Jurkat, Clone E6-1 (cell line): ENCODE measurements at regions not wholly inside any gene's neighbourhood (a gene's known extent, or its start where the extent isn't known, plus 50 kb on each side); places are given as distances from the start of the nearest gene placed in this dataset.

Source experiments
- DNase-seq: peaks from one replicate; pipeline ENCODE4 v3.0.0-alpha.2; 2011; ENCODE audit warnings: low read depth, low spot score
- H3K4me3 ChIP-seq: 2 replicates; pipeline ENCODE4 v1.5.1; 2011; ENCODE audit warnings: mild to moderate bottlenecking, low read length, control low read depth, moderate library complexity

DNA sequence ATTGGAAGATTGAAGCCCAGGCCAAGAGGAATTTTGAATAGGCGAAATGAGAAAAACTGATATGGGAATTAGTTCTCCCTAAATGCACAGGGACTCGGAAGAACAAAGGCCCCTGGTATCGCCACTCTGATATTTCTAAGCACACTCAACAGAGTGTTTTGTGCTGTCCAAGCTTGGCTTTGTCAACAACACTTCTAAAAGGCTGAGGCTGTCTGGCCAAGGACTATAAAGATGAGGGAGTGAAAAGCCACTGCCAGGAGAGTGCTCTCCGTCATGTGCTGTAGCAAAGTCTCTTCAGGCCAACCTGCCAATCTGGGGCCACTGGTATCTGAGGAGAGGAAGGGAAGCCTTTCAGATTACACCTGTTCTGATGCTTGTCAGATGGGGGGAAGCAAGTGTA is 611.2 kb upstream of the PIK3C3 start:
- DNase-seq = no peak

DNA sequence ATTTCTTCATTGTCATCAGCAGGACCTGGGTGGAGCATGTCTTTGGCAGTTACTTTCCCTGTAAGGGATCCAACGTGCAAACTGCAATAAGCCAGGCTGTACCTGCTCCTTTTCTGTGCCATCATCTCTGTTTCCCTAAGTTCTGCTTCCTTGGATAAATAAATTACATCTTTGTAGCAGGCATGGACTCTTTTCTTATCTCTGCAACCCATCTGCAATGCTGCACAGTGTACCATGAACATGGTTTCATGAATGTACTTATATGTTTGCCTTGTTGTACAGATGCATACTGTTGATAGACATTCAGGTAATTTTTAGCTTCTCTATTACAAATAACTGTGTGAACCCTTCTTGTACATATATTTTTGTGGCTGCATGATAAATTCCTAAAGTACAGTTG is 616.7 kb upstream of the PIK3C3 start:
- H3K4me3 ChIP-seq = no peak overlapping the region
- DNase-seq = no peak

More for the DNA sequence above, 611.2 kb upstream of the PIK3C3 start:
- H3K4me3 ChIP-seq = no peak overlapping the region

DNA sequence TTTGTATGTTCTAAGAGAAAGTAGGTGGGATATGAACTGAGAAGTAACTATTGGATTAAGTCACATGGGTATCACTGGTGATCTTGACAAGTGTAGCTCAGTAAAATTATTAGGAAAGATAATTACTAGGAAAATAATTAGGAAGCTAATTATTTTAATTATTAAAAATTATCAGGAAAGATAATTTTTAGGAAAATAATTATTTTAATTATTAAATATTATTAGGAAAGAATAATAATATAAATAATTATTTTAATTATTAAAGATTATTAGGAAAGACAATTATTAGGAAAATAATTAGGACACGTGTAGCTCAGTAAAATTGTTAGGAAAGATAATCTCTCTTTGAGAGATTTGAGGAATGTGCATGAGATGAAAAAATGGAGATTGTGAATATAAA is 623.4 kb upstream of the PIK3C3 start:
- no peak overlapping the region for H3K4me3 ChIP-seq
- no peak for DNase-seq

DNA sequence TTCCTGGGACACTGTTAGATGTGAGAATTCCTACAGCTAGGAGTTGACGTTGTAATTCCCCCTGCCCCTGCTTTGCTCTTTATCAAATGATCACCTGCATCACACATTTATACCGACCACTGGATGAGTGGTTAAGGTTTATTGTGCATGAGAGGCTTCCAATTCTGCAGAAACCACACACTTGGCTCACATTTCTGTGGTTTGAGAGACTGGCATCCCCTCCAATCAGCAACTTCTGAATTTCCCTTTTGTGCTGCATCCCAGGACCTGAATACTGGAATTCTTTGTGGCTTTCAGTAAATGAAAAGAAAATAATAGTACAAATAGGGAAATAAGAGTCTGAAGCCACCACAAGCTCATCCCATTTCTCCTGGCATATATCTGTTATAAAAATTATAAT is 628.7 kb upstream of the PIK3C3 start:
- H3K4me3 ChIP-seq = no peak overlapping the region
- no peak for DNase-seq

DNA sequence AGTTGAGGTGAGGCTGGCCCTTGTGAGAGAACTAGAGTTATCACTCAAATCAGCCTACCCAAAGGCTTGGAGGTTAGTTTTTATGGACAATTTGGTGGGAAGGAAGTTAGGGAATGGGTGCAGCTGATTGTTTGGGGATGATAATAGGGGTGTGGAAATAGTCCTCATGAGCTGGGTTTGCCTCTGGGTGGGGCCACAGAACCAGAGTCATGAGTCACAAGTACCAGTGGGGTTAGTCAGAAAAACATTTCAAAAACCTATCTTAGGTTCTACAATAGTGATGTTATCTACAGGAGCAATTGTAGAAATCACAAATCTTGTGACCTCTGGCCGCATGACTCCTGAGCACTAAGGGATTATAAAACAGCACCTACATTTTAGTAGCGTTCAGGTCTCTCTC is 630.1 kb upstream of the PIK3C3 start:
- H3K4me3 ChIP-seq = no peak overlapping the region
- no peak for DNase-seq

DNA sequence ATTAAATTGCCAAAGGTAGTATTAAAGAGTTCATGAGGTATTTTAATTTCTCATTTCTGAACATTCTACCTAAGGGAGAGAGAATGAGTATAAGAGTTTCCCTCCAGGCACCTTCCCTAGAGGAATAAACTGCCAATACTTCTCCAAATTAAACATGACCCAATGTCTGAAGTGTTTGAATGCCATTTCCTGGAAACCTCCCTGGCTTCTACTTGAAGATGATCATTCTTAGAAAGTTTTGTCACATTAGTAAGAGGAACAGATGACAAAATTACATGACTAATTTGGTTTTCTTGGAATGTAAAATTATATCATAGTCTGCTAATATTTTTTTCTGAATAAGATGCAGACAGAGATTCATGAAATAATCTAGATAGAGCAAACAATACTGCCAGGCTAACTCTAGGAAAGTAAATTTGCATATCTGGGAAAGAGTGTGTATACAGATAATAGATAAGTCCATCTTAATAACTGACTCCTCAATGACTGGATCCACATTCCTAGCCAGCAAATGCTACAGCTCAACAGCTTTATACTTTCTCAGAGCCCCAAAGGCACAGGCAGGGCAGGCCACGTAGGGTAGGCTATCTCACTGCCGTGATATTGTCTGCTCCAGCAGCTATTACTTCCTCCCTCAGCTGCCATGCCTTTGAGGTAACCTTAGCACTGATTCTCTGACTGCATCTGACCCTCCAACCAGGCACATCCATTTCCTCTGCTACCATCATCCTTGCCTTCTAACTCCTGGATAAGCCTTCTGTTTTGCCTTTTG is 630.8 kb upstream of the PIK3C3 start:
- no peak for DNase-seq
- H3K4me3 ChIP-seq = no peak overlapping the region

DNA sequence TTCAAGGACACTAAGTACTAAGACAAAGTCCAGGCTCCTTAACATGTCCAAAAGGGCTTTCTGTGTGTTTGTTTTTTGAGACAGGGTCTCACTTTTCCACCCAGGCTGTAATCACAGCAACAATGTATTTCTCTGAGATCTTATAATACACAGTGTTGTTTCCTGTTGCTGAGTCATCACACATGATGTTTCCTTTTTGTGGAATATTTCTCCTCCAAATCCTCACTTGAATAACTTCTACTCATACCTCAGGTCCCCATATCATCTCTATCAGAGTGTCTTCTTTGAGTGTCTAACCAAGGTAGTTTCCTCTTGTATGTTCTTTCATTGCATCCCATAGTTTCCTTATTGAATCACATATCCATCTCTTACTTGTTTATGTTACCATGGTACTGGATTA is 632.0 kb upstream of the PIK3C3 start:
- H3K4me3 ChIP-seq = no peak overlapping the region
- no peak for DNase-seq

DNA sequence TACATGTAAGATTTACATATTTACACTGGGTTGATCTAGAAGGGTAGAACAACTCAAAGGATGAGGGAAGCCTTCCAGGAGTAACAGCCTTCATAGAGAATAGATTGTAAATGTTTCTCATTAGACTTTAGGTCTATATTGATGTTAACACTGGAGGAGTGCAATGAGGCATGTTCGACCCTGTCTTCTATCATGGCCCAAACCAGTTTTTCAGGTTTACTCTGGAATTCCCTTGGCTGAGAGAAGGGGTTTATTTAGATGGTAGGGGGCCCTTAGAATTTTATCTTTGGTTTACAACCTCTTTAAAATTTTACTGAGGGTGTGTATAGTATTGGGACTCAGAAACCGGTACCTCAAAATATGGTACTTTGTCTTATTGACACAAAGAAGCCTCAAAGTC is 634.9 kb upstream of the PIK3C3 start:
- H3K4me3 ChIP-seq = no peak overlapping the region
- no peak for DNase-seq

DNA sequence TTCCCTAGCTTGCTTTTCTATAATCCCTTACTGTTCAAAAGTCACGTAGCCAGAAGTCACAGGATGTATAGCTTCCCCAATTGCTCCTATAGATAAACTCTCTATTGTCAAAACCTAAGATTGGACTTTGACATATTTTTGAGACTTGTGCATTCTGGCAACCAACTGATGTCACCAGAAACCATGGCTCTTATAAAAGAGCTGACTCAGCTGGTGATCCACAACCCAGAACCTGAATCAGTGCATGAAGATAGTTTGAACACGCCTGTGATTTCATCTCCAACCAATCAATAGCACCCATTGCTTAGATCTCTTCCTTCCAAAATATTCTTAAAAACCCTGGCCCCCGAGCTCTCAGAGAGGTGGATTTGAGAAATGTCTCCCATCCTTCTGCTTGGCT is 639.9 kb upstream of the PIK3C3 start:
- no peak for DNase-seq
- H3K4me3 ChIP-seq = no peak overlapping the region

DNA sequence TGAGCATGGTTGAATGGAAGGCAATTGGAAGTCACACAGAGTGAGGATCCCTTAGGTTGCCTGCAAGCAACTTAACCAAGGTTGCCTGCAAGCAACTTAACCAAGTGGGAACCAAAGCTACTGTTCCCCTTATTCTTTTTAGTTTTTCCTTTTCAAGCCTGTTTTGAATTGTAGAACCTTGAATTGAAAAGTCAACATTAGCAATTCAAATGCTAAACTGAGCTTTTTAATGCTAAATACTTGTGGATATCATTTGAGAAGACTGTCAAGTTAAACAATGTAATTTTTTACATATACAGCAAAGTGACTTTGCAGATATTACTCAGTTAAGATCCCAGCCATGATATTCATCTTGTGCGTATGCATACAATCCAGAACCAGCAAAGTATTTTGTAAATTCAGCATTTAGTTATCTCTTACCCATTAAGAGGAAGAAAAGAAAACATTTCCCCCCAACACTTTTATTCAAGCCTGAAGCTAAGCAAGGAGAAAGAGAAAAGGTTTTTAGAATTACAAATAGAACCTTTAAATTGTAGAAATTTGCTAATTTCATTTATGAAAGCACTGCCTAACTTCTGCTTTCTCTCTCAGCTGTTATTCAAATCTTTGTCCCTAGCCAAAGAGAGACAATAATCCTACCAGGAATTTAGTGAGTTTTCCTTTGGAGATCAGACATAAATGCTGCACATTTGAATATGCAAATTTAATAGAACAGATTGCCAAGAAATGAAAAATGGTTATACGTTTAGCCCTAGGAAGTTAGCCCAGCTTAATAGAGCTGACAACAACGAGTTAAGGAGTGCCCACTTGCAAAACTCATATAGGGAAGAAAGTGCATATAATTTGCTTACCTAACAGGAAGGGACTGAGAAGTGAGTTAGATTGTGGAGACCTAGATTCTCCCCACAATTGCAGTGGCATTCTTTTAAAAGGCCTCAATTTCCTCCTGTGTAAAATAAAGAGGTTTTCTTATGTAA is 643.2 kb upstream of the PIK3C3 start:
- no peak for DNase-seq
- no peak overlapping the region for H3K4me3 ChIP-seq

DNA sequence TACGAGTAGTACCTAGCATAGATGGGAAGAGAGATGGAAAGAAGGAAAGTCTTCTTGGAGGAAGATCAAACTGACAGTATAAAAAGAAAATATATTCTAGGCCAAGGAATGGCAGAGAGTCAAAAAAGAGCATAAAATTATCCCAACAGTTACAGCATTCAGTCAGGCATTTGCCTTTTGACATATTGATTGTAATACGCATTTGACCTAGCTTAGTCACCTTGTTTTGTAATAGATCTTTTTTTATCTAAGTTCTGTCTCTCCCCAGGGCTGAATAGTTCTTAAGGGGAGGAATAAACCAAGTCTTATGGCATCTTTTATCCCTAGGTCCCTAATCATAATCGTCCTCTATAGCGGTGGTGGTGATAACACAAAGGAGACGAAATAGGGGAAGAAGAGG is 657.3 kb upstream of the PIK3C3 start:
- H3K4me3 ChIP-seq = no peak overlapping the region
- DNase-seq = no peak

DNA sequence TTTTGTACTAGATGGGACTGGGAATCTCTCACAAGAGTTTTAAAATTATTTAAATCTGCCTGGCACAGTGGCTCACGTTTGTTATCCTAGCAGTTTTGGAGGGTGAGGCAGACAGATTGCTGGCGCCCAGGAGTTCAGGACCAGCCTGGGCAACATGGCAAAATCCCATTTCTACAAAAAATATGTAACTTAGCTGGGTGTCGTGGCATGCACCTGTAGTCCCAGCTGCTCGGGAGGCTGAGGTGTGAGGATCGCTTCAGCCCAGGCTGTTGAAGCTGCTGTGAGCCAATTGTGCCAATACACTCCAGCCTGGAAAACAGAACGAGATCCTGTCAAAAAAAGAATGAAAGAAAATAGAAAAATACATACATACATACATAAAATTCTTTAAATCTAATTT is 685.7 kb upstream of the PIK3C3 start:
- H3K4me3 ChIP-seq = no peak overlapping the region
- no peak for DNase-seq

DNA sequence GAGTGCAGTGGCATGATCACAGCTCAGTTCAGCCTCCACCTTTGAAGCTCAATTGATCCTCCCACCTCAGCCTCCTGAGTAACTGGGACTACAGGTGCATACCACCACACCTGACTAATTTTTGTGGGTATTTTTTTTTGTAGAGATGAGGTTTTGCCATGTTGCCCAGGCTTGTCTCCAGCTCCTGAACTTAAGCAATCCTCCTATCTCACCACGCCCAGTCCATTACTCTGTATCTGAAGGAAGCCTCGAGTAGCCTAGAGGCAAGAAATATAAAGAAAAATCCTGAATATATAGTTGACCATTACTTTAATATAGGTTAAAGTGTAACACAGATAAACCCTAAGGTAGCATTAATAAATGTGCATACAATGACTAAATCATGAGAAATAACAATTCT is 686.8 kb upstream of the PIK3C3 start:
- H3K4me3 ChIP-seq = no peak overlapping the region
- DNase-seq = no peak

DNA sequence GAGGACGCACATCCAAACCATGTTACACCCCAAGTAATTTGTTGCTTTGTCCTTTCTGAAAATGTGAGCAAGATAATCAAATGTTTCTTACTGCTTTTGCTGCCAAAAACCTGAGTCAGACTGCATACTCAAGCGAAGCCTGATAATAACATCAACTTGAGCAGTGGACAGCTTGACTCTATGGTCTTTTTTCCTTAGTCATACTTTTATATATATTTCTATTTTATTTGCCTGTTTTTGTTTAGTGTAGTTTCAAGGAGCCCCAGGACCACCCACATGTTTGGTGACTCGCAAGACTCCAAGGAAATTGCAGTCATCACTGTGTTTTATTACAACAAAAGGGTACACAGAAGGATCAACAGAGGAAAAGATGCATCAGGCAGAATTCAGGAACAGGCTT is 688.4 kb upstream of the PIK3C3 start:
- no peak overlapping the region for H3K4me3 ChIP-seq
- DNase-seq = no peak

DNA sequence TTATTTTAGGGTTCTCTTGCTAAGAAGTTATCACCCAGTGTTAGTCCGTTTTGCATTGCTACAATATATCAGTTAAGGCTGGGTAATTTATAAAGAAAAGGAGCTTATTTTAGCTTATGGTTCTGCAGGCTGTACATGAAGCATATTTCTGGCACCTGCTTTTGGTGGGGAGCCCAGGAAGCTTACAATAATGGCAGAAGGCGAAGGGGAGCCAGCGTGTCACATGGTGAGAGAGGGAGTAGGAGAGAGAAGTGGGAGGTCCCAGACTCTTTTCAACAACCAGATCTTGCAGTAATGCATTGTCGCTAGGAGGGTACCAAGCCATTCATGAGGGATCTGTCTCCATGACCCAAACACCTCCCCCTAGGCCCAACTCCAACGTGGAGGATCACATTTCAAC is 688.8 kb upstream of the PIK3C3 start:
- DNase-seq = no peak
- H3K4me3 ChIP-seq = no peak overlapping the region

DNA sequence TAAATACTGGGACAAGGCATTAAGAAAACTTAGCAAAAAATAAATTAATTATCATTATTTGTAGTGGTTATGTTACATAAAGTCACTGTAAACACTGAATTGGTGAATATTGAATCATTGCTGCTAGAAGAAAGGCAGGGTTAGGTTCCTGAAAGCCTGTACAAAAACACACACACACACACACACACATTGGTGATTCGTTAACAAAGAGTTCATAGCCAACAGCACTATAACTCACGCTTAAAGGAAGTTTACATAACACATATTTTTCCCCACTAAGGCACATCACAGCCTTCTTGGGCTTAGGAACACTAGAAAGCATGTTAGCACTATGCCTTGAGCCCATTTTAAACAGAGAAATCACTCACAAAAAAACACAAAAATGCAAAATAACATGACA is 690.0 kb upstream of the PIK3C3 start:
- no peak for DNase-seq

DNA sequence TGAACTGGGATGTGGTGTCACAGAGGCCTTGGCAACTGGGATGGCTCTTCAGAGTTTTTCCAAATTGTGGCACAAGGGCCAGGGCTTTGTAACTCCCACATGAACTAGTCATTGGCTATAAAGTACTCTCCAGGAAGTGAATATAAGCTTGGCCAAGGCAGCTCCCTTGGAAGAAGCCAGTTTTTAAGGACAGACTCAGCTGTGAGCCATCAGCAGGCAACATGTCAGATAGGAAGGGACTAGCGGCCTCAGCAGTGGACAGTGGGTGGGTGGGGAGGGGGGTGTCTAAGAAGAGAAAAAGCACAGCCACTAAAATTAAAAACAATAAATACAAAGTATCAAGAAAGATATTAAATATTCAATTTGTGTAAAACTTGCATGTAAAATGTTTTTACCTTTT is 691.1 kb upstream of the PIK3C3 start:
- no peak overlapping the region for H3K4me3 ChIP-seq
- DNase-seq = no peak

More for the DNA sequence above, 690.0 kb upstream of the PIK3C3 start:
- no peak overlapping the region for H3K4me3 ChIP-seq

DNA sequence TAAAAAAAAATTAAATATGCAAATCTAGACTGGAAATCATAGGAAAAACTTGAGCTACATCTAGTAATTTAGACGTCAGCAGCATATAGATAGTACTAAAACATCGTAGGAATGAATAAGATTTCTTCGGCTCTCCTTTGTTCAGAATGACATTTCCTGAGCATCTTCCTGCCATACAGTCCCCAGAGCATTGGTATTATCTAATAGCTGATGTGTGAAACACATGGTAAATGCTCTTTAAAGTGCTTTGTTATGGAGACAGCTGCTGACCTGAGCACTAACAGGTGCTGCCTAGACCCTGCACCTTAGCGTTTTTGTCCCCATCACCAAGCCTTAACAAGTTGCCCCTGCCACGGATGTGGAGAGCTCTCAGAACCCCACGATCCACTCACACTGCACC is 692.3 kb upstream of the PIK3C3 start:
- no peak overlapping the region for H3K4me3 ChIP-seq

DNA sequence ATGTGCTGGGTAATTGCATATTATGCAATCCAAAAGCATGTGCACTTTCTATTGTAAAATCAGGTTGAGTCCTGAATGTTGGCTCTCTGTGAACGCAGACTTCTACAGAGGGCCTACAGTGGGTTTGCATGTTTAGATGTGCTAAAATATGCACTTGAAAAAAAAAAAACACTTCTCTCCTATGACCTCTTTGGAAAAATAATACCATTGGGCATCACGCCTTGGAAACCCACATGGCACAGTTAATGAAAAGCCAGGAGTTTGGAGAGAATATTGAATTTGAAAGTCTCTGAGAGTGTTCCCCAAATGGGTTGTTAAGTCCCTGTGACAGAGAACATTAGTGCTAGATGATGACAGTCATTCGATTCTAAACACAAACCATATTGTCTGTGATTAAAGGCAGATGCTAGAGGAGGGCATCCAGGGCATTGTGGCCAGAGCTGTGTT is 710.4 kb upstream of the PIK3C3 start:
- no peak overlapping the region for H3K4me3 ChIP-seq
- DNase-seq = no peak

More for the DNA sequence above, 692.3 kb upstream of the PIK3C3 start:
- no peak for DNase-seq

DNA sequence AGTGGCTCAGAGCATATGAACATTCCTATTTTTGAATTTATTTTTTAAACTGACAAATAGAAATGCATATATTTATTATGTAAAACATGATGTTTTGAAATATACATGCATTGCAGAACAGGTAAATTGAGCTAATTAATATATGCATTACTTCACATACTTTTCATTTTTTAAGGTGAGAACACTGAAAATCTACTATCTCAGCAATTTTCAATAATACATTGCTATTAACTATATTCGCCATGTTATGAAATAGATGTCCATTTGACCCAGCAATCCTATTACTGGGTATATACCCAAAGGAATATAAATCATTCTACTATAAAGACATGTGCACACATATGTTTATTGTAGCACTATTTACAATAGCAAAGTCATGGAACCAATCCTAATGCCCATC is 717.7 kb upstream of the PIK3C3 start:
- no peak for DNase-seq
- H3K4me3 ChIP-seq = no peak overlapping the region
